ENCODE measurements at regions not wholly inside any gene's neighbourhood (a gene's known extent, or its start where the extent isn't known, plus 50 kb on each side); places are given as distances from the start of the nearest gene placed in this dataset.

DNA sequence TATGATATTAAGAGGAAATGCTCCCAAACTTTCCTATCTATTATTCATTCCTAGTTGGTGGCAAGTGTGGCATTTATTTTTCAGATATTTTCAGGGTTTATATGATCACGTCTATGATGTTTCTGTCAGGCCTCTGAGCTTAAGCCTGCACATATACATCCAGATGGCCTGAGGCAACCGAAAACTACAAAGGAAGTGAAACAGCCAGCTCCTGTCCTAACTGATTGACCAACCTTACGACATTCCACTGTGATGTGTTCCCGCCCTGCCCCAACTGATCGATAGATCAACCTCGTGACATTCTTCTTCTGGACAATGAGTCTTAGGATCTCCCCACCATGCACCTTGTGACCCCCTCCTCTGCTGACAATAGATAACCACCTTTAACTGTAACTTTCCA is 67.6 kb upstream of the CTSO start:
- H3K27me3 ChIP-seq (ENCODE audit: low read depth): no peaks in the 10 kb centered on the region
- no peak for ATAC-seq
- TF ChIP-seq, protein P1, sequence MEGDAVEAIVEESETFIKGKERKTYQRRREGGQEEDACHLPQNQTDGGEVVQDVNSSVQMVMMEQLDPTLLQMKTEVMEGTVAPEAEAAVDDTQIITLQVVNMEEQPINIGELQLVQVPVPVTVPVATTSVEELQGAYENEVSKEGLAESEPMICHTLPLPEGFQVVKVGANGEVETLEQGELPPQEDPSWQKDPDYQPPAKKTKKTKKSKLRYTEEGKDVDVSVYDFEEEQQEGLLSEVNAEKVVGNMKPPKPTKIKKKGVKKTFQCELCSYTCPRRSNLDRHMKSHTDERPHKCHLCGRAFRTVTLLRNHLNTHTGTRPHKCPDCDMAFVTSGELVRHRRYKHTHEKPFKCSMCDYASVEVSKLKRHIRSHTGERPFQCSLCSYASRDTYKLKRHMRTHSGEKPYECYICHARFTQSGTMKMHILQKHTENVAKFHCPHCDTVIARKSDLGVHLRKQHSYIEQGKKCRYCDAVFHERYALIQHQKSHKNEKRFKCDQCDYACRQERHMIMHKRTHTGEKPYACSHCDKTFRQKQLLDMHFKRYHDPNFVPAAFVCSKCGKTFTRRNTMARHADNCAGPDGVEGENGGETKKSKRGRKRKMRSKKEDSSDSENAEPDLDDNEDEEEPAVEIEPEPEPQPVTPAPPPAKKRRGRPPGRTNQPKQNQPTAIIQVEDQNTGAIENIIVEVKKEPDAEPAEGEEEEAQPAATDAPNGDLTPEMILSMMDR (IDR thresholded peaks at IDR 0.05): no peak

DNA sequence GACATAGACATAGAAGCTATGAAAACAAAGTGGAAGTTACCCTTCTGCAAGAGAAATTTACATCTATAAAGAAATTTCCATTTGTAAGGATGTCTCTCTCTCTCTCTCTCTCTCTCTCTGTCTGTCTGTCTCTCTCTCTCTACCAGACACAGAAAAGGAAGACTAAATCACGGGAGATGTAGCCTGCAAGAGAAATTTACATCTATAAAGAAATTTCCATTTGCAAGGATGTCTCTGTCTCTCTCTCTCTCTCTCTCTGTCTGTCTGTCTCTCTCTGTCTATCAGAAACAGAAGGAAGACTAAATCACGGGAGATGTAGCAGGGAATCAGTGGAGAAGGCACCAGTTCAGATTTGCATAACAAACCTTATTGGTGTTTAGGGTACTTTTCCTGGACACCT is 65.6 kb upstream of the CTSO start:
- TF ChIP-seq, protein P1 (IDR thresholded peaks at IDR 0.05): no peak

More for the DNA sequence above, 67.6 kb upstream of the CTSO start:
- intact Hi-C loops (cut with DNase I): no loop called here
- no peak overlapping the region for H3K27ac ChIP-seq
- no peaks in the 10 kb centered on the region for H3K36me3 ChIP-seq
- H3K9me3 ChIP-seq: no peaks in the 10 kb centered on the region
- H3K4me1 ChIP-seq: no peaks in the 10 kb centered on the region
- DNase-seq: no peak
- no peak overlapping the region for H3K4me3 ChIP-seq

DNA sequence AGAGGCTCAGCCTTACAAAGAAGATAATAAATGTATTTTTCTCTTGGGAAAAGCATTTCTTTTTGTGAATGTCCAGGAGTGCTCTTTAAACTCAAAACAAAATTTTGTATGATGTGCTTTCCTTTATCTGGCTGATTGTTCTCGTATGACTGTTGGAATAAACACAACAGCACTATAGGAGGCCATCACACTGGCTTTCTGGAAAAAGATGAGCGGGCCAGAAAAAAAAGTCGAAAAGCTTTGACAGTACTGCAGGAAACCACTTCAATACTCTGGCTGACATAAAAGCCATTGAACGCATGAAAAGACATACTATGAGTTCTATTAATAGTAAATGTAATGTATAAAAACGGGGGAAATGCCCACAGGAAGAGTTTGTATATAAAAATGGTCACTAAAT is 64.7 kb upstream of the CTSO start:
- TF ChIP-seq, protein P1 (IDR thresholded peaks at IDR 0.05): no peak
- ATAC-seq (no peak), DNase-seq (no peak)
- Histone ChIP-seq H3K27me3 (ENCODE audit: low read depth) (no peaks in the 10 kb centered on the region), H3K27ac (no peak overlapping the region), H3K4me1 (no peaks in the 10 kb centered on the region), H3K36me3 (no peaks in the 10 kb centered on the region), H3K9me3 (no peaks in the 10 kb centered on the region), H3K4me3 (no peak overlapping the region)
- intact Hi-C loops (cut with DNase I): no loop called here

More for the DNA sequence above, 65.6 kb upstream of the CTSO start:
- no peak for DNase-seq
- intact Hi-C loops (cut with DNase I): no loop called here
- no peak overlapping the region for H3K27ac ChIP-seq
- no peaks in the 10 kb centered on the region for H3K4me1 ChIP-seq
- H3K36me3 ChIP-seq: no peaks in the 10 kb centered on the region
- no peaks in the 10 kb centered on the region for H3K9me3 ChIP-seq
- no peak overlapping the region for H3K4me3 ChIP-seq
- ATAC-seq: no peak
- H3K27me3 ChIP-seq (ENCODE audit: low read depth): no peaks in the 10 kb centered on the region

DNA sequence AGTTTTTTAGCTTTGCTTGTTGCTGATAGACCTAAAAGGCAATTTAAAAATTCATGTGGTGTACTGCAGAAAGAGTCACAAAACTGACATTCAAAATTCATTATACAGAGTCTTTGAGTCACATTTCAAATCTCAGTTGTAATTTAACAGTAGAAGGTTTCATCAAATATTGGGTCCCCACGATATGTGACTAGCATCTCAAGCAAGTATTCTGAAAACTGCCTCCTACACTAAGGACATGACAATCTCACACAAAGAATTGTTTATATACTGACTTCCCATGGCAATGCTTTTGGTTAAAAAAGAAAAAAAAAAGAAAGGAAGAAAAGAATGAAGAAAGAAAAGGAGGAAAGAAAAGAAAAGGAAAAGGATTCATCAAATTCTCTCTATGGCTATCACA is 62.1 kb upstream of the CTSO start:
- H3K4me1 ChIP-seq: no peaks in the 10 kb centered on the region
- no peak for DNase-seq
- H3K27ac ChIP-seq: no peak overlapping the region
- intact Hi-C loops (cut with DNase I): no loop called here
- no peak for ATAC-seq
- no peak overlapping the region for H3K4me3 ChIP-seq
- H3K9me3 ChIP-seq: no peaks in the 10 kb centered on the region
- no peaks in the 10 kb centered on the region for H3K27me3 ChIP-seq (ENCODE audit: low read depth)
- TF ChIP-seq, protein P1 (IDR thresholded peaks at IDR 0.05): no peak
- no peaks in the 10 kb centered on the region for H3K36me3 ChIP-seq

DNA sequence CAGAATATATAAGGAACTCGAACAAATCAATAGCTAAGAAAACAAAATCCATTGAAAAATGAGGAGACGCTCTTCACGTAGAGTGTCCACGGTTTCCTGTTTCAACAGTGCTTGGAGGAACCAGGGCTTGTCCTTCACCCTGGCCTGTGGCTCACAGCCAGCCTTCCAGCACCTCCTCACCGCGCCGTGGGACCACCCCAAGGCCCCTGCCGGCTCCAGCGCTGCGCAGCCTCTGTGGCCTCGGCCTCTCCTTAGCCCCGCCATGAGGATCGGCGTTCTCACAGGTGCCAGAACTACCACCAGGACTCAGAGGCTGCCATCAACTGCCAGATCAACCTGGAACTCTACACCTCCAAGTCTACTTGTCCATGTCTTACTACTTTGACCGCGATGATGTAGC is 52.5 kb upstream of the CTSO start:
- Histone ChIP-seq H3K4me3 (no peak overlapping the region), H3K27ac (no peak overlapping the region), H3K27me3 (ENCODE audit: low read depth) (no peaks in the 10 kb centered on the region), H3K4me1 (no peaks in the 10 kb centered on the region), H3K36me3 (no peaks in the 10 kb centered on the region), H3K9me3 (no peaks in the 10 kb centered on the region)
- TF ChIP-seq, protein P1 (IDR thresholded peaks at IDR 0.05): no peak
- intact Hi-C loops (cut with DNase I): no loop called here
- DNase-seq (no peak), ATAC-seq (no peak)
